Activated T-helper 1 cell treated with anti-CD3 and anti-CD28 coated beads, Interleukin-2, amount 50 U/mL, for 16 hours (primary cell): ENCODE measurements at regions not wholly inside any gene's neighbourhood (a gene's known extent, or its start where the extent isn't known, plus 50 kb on each side); places are given as distances from the start of the nearest gene placed in this dataset.
"Not testable (repeated sequence)": the region's sequence is repeated elsewhere in the genome, so short reads cannot be mapped to it uniquely, and the experiment has no call there.

ENCODE experiments used
- DNase-seq, 2 donors: peaks; one replicate each; pipeline ENCODE4 v3.0.0-alpha.2; 2020; ENCODE audit warnings: low read depth in 1 of 2, low spot score in 1 of 2

DNA sequence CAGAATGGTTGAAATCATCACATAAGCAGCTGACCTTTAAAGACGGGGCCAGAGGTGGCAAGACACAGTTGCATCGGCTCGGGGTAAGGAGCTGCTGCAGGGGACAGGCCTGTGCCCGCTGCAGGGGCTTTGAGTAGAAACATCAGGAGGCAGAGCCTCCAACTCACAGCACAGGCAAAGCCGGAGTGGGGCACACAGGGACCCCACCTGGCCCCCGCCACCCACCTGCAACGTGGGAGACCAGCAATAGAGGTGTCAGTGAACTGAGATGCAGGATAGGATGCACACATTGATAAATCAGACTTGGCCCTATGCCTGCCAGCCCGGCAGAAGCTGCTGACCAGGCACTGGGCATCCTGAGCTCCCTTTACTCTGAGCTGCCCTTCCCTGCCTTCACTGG lies 257.2 kb downstream of the NPHP4 start:
- no peak for DNase-seq

GRCh38 chr1:5734414-5734813 lies 257.8 kb downstream of the NPHP4 start:
- DNase-seq = no peak

- no peak for DNase-seq
These were observed 258.6 kb downstream of the NPHP4 start for GRCh38 chr1:5733596-5733995.

DNA sequence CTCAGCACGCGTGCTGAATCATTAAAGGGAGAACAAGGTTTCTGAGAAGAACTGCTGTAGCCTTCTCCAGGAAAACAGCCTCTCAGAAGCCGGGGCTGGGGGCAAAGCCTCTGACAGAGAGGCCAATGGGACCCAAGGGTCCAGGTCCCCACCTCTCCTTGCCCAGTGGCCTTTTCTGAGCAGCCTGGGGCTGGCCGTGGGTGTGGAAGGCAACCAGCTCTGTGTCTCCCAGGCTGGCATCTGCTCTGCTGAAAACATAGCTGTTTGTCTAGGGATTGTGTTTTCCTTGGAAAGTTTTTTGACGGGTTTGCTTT lies 261.2 kb downstream of the NPHP4 start:
- DNase-seq = no peak

DNA sequence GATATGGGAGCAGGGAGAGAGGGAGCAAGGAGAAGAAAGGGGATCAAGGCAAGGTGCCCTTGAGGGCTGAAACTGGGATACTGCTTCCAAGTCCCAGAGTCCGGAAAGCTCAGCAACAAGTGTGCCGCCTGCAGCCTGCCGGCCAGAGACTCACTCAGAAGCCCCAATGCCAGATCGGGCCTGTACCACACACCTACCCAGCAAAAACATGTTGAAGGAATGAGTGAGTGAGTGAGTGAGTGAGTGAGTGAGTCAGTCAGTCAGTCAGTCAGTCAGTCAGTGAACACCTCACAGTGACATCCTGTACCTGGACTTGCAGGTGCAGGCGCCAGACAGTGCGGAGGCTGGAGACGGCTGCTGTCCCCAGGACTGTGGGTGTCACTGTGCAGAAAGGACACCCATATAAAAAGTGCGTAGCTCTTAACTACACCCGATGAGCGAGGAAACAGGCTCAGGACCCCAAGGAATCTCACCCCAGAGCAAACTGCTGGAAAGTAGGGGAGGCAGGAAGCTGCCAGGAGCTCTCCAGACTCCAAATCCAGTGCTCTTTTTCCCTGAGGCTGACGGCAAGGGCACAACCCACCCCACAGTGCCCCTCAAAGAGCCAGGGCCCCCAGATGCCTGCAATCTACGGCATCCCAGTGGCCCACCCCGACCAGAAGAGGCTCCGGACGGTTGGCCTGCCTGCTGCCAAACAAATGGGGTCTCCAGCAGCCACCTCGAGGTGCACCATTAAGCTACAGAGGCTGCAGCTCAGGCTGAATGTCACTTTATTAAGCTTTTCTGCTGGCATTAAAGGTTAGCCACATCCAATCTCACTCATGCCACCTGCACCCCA lies 261.7 kb downstream of the NPHP4 start:
- DNase-seq = no peak

GRCh38 chr1:5729636-5730145 lies 262.5 kb downstream of the NPHP4 start:
- no peak for DNase-seq

DNA sequence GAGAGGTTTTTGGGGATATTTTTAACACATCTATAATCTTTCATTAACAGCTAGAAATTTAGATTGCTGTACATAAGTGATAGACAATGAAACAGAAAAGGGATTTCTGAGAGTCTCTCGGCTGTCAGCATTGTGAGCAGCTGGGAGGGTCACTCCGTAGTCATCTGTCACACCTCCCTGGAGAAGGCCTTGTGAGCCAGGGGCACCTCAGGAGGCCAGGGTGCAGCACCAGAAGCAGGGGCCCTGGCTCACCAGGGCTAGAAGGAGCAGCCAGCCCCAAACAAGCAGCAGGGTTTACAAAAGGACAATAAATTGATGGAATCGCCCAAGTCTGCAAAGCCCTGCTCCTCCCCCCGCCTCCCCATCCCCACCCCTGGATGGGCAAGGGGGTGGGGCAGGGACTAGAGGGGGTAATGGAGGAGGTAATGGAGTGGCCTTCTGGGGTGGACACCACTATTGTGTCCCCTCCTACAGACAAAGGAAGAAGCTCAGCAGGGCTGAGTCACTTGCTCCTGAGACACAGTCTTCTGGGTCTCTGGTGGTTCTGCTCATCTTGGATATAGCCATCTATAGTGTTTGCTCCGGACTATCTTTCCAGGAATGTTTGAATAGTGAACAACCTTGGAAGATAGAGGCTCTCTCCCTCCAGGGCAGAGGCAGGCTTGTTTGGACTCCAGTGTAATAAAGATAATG lies 263.4 kb downstream of the NPHP4 start:
- no peak for DNase-seq

DNA sequence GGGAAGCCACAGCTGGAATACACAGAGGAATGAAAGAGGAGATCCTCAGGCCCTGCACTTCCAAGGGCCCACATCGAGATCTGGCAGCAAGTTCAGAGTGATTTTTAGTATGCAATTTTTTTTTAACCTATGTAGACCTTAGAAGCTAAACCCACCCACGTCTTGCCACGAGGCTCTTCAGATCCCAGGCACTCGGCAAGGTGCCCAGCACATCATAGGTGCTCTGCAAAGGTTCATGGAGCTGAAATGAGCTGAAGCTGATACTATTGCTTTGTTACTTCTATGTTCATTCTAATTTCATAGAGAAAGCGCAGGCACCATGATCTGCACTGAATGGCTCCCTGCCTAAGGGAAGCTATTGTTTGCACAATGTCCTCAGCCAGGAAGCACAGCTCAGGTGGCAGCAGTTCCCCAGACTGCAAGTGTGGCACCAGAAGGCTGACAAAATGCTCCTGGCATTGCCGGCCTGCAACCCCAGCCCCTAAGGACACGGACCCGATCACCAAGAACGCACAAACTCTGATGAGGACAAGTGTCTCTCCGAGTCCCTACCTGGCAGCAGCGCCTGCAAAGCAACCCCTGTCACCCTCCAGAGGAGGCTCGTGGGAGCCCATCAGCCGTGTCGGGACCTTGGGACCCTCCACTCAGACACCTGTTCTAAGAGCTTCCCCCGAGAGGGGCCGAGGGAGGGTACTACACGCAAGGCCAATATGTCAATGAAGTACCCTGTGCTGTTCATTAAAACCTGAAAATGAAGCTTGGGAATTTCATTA lies 264.2 kb downstream of the NPHP4 start:
- no peak for DNase-seq

- DNase-seq = no peak
These were observed 265.0 kb downstream of the NPHP4 start for GRCh38 chr1:5727191-5727590.

- DNase-seq = not testable (repeated sequence)
These were observed 265.5 kb downstream of the NPHP4 start for GRCh38 chr1:5726586-5727184.

GRCh38 chr1:5725855-5726585 lies 266.2 kb downstream of the NPHP4 start:
- no peak for DNase-seq

DNA sequence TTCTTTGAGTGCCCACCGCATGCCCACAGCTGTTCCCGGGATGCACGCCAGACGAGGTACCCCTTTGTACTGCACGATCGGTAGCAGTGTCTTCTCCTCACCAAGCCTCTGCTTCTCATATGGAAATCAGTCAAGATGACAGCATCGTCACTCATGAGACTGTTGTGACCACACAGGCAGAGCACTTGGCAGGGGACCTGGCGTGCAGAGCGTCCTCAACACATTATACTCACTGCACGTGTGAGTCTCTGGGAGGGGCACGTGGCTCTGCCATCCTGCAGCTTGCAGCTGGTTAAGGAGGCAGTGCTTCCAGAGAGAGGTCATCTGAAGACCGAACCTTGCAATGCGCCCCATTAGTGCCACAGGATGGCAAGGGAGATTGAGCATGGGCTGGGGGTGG lies 266.8 kb downstream of the NPHP4 start:
- no peak for DNase-seq

GRCh38 chr1:5724847-5725246 lies 267.4 kb downstream of the NPHP4 start:
- no peak for DNase-seq

DNA sequence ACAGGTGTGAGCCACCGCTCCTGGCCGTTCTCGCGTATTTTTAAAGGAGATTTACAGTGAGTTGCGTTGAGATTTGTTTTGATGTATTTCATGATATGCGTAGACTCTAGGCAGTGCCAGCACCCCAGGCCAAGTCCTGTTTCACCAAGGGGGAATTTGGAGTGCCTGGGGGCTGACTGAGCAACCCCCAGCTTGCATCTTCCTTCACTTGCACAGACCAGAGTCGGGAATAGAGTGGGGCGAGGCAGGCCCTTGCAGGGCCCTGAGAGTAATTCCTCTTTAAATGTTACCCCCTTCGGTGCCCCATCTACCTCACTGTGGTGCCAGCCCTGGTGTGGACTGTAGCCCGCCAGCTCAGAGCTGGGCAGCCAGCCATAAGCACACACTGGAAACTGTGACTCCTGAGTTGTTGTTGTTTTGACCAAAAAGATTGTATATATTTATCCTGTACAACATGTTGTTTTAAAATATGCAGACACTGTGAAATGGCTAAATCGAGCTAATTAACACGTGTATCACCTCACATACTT lies 269.5 kb downstream of the NPHP4 start:
- no peak for DNase-seq

GRCh38 chr1:5721634-5722215 lies 270.5 kb downstream of the NPHP4 start:
- DNase-seq = no peak

- DNase-seq = no peak
These were observed 271.3 kb downstream of the NPHP4 start for GRCh38 chr1:5720936-5721335.

DNA sequence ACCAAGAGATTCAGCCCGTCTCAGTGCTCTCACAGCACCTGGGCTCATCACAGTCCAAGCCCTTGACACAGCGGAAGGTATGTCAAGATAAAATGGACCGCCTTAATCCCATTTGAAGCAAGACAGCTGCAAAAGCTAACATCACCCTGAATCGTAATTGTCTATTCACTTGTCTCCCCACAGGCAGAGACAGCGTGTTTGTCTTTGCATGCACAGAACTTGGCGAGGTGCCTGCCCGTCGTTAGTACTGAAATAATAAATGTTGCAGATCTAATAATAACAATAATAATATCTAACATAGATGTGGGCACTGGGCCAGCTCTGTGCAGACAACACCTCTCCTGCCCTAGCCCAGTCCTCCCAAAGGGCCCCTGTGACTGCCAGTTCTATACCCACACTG lies 271.7 kb downstream of the NPHP4 start:
- no peak for DNase-seq

GRCh38 chr1:5720045-5720444 lies 272.2 kb downstream of the NPHP4 start:
- DNase-seq = no peak

DNA sequence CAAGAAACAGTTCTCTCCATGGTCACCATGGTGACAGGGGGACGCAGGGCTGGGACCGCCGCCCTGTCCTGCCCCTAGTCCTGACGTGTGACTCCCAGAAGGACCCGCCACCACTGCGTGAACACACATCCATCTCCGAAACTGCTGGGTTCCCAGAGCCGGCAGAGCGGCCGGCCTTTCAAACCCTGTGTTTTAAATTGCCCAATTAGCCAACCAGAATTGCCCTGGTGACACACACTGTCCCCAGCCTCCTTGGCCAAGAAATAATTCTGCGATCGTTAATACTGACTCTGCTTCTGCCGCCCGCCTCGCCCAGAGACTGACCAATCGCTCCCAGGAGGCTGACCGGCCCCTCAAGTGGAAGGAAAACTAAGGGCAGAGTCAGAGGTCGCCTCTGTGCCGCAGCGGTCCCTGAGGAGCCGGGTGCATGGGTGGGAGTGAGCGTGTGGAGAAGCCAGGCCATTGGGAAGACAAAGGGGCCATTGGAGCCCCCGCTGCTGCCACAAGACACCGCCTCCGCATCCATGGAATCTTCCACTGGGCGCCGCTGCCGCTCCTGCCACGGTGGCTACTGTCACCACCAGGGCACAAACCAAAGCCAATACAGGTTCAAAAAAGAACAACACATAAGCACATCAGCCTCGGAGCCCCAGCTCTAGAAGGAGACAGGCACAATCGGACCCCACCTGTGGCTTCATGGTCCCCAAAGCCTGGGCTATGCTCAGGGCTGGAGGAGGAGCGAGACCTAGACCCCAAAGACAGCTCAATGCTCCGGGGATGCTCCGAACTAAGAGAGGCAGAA lies 273.2 kb downstream of the NPHP4 start:
- no peak for DNase-seq
